ENCODE measurements at regions not wholly inside any gene's neighbourhood (a gene's known extent, or its start where the extent isn't known, plus 50 kb on each side); places are given as distances from the start of the nearest gene placed in this dataset.

GRCh38 chr6:40159865-40160264, 225.6 kb upstream of the MOCS1 start:
- no peak for TF ChIP-seq CTCF (IDR thresholded peaks at IDR 0.05; ENCODE audit: low read depth, low read length)
- TF ChIP-seq EZH2phosphoT487 (IDR thresholded peaks at IDR 0.05; ENCODE audit: low read depth): no peak
